Loucy (cell line): ENCODE measurements at regions not wholly inside any gene's neighbourhood (a gene's known extent, or its start where the extent isn't known, plus 50 kb on each side); places are given as distances from the start of the nearest gene placed in this dataset.

Experiments used
- H2AFZ ChIP-seq: fragments of 200-600 bp; sonication (generic); 2 replicates; pipeline ENCODE4 v1.6.0; 2016; ENCODE audit warnings: antibody characterized with exemption, mild to moderate bottlenecking, low read length, moderate library complexity
- H3F3A ChIP-seq: fragments of 200-600 bp; 2 replicates; pipeline ENCODE4 v1.6.0; 2016; ENCODE audit warnings: antibody characterized with exemption, low read depth, mild to moderate bottlenecking
- H3K27me3 ChIP-seq: fragments of 200-600 bp; sonication (generic); 2 replicates; pipeline ENCODE4 v1.6.1; 2014; ENCODE audit warnings: low read length, mild to moderate bottlenecking; ENCODE audit not compliant: insufficient read depth, poor library complexity, severe bottlenecking
- H3K36me3 ChIP-seq: fragments of 200-600 bp; sonication (generic); 2 replicates; pipeline ENCODE4 v1.6.1; 2016; ENCODE audit warnings: low read length; ENCODE audit not compliant: insufficient read depth
- H3K4me1 ChIP-seq: fragments of 200-600 bp; sonication (generic); 2 replicates; pipeline ENCODE4 v1.5.1; 2014; ENCODE audit warnings: low read length, mild to moderate bottlenecking; ENCODE audit not compliant: insufficient read depth, poor library complexity, severe bottlenecking
- H3K4me2 ChIP-seq: fragments of 200-600 bp; sonication (generic); 2 replicates; pipeline ENCODE4 v1.6.0; 2014; ENCODE audit warnings: antibody characterized with exemption, low read length, low read depth, mild to moderate bottlenecking; ENCODE audit not compliant: poor library complexity, severe bottlenecking
- H3K4me3 ChIP-seq: fragments of 200-600 bp; sonication (generic); 2 replicates; pipeline ENCODE4 v1.5.1; 2014; ENCODE audit warnings: low read length, mild to moderate bottlenecking, mixed read lengths; ENCODE audit not compliant: poor library complexity, severe bottlenecking
- H3K79me2 ChIP-seq: fragments of 200-600 bp; sonication (generic); 2 replicates; pipeline ENCODE4 v1.6.1; 2014; ENCODE audit warnings: low read length; ENCODE audit not compliant: insufficient read depth
- H3K9ac ChIP-seq: fragments of 200-600 bp; sonication (generic); 2 replicates; pipeline ENCODE4 v1.6.0; 2014; ENCODE audit warnings: mild to moderate bottlenecking, low read depth, low read length, moderate library complexity; ENCODE audit not compliant: poor library complexity, severe bottlenecking
- H3K9me2 ChIP-seq: fragments of 200-600 bp; sonication (generic); replicated peaks from 2 replicates; pipeline ENCODE4 v1.6.1; 2016; ENCODE audit warnings: low read depth, low read length, mixed read lengths
- H3K9me3 ChIP-seq: fragments of 200-600 bp; sonication (generic); 2 replicates; pipeline ENCODE4 v1.6.1; 2014; ENCODE audit warnings: mild to moderate bottlenecking, antibody characterized with exemption, low read length, low read depth; ENCODE audit not compliant: insufficient read depth
- H4K20me1 ChIP-seq: fragments of 200-600 bp; sonication (generic); 2 replicates; pipeline ENCODE4 v1.6.0; 2014; ENCODE audit warnings: antibody characterized with exemption, low read length, mild to moderate bottlenecking; ENCODE audit not compliant: insufficient read depth, poor library complexity, severe bottlenecking
- EZH2phosphoT487 ChIP-seq: fragments of 200-600 bp; IDR thresholded peaks from 2 replicates; pipeline ENCODE4 v1.6.1; 2018; ENCODE audit warnings: antibody characterized with exemption, mild to moderate bottlenecking, moderate library complexity, borderline replicate concordance
- TF ChIP-seq, protein P1 (sequence below): fragments of 200-600 bp; sonication (generic); conservative IDR thresholded peaks from 2 replicates; pipeline ENCODE4 v1.5.1; 2014; ENCODE audit warnings: mild to moderate bottlenecking, antibody characterized with exemption, low read length

DNA sequence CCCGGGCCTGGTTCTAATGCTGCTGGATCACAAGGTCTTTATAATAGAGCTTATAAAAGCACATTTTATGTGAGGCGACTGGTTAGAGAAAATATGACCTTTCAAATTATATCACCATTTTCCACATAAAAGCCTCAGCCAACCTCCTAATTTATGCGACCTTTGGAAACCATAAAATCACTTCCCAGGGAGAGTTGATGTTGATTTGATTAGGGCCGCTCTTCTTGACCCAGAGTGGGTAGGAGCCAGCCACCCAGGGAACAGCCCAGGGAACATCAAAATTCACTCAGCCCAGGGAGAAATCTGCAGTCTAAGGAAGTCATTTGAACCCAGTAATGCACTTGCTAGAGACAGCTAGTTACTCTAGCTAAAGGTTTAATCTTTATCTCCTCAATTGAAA, 79.8 kb upstream of the TENT5A start:
- H3K4me3 ChIP-seq = no peak overlapping the region
- no peak overlapping the region; the same call in 1 of the 2 replicates for H2AFZ ChIP-seq
- no peaks in the 10 kb centered on the region for H3K27me3 ChIP-seq
- no peaks in the 10 kb centered on the region for H3F3A ChIP-seq
- H3K9me3 ChIP-seq = peaks cover 3% of the 10 kb centered on the region; the same call in 1 of the 2 replicates
- no peaks in the 10 kb centered on the region for H4K20me1 ChIP-seq
- TF ChIP-seq, protein P1, sequence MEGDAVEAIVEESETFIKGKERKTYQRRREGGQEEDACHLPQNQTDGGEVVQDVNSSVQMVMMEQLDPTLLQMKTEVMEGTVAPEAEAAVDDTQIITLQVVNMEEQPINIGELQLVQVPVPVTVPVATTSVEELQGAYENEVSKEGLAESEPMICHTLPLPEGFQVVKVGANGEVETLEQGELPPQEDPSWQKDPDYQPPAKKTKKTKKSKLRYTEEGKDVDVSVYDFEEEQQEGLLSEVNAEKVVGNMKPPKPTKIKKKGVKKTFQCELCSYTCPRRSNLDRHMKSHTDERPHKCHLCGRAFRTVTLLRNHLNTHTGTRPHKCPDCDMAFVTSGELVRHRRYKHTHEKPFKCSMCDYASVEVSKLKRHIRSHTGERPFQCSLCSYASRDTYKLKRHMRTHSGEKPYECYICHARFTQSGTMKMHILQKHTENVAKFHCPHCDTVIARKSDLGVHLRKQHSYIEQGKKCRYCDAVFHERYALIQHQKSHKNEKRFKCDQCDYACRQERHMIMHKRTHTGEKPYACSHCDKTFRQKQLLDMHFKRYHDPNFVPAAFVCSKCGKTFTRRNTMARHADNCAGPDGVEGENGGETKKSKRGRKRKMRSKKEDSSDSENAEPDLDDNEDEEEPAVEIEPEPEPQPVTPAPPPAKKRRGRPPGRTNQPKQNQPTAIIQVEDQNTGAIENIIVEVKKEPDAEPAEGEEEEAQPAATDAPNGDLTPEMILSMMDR = no peak
- no peak for TF ChIP-seq EZH2phosphoT487
- no peaks in the 10 kb centered on the region for H3K36me3 ChIP-seq
- no peaks in the 10 kb centered on the region for H3K79me2 ChIP-seq
- no peaks in the 10 kb centered on the region for H3K4me1 ChIP-seq
- H3K4me2 ChIP-seq = no peak overlapping the region
- H3K9ac ChIP-seq = no peak overlapping the region
- H3K9me2 ChIP-seq = no peaks in the 10 kb centered on the region

DNA sequence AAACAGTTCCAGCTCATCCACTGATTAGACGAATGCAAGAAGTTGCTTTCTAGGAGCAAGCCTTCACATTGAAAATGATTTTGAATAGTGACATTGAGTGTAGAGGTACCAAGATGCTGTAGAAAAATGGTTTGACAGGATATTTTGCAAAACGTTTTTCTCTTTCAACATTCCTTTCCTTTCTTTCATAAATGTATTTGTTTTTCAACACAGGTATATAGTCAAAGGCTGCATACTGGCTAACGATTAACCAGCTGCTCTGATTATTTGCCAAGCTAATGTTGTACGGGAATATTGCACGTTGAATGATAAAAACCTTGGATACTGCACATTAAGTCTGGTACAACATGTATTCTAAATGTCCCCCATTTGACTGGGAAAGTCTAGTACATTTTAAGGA, 78.8 kb upstream of the TENT5A start:
- Histone ChIP-seq H3K9ac (no peak overlapping the region), H3K27me3 (no peaks in the 10 kb centered on the region), H3K4me1 (no peaks in the 10 kb centered on the region), H3K79me2 (no peaks in the 10 kb centered on the region), H4K20me1 (no peaks in the 10 kb centered on the region), H3K36me3 (no peaks in the 10 kb centered on the region), H3K9me2 (no peaks in the 10 kb centered on the region), H3K4me2 (no peak overlapping the region), H2AFZ (peak overlapping the region; percentile 5; the same call in 1 of the 2 replicates), H3K9me3 (peaks cover 14% of the 10 kb centered on the region), H3F3A (no peaks in the 10 kb centered on the region), H3K4me3 (no peak overlapping the region)
- no peak for TF ChIP-seq EZH2phosphoT487
- TF ChIP-seq, protein P1 = no peak

DNA sequence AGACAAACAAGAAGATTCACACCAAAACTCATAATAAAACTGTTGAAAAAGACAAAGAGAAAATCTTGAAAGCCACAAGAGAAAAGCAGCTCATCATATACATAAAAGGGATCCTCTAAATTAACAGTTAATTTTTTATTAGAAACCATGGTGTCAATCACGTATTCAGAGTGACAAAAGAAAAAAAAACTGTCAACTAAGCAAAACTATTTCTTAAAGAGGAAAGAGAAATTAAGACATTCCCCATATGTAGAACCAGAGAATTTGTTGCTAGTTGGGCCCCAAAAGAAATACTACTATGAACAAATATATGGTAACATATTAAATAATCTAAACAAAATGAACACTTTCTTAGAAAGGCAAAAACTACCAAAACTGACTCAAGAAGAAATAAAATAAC, 74.3 kb upstream of the TENT5A start:
- Histone ChIP-seq H3K9me3 (peaks cover 21% of the 10 kb centered on the region), H2AFZ (no peak overlapping the region), H3K27me3 (no peaks in the 10 kb centered on the region), H3K9me2 (no peaks in the 10 kb centered on the region), H3K36me3 (no peaks in the 10 kb centered on the region), H3K9ac (no peak overlapping the region), H3F3A (no peaks in the 10 kb centered on the region), H3K4me3 (no peak overlapping the region), H3K4me1 (no peaks in the 10 kb centered on the region), H4K20me1 (no peaks in the 10 kb centered on the region), H3K79me2 (no peaks in the 10 kb centered on the region), H3K4me2 (no peak overlapping the region)
- TF ChIP-seq, protein P1 = no peak
- no peak for TF ChIP-seq EZH2phosphoT487
